Mesothelial cell of epicardium (in vitro differentiated cells): ENCODE measurements at regions not wholly inside any gene's neighbourhood (a gene's known extent, or its start where the extent isn't known, plus 50 kb on each side); places are given as distances from the start of the nearest gene placed in this dataset.
"Not testable (repeated sequence)": the region's sequence is repeated elsewhere in the genome, so short reads cannot be mapped to it uniquely, and the experiment has no call there.

Source experiments
- DNase-seq, 2 experiments: peaks; one replicate each; pipeline ENCODE4 v3.0.0; 2021; ENCODE audit warnings: low spot score in 2 of 2; ENCODE audit not compliant: unreplicated experiment in 2 of 2
- H3K27ac Mint-ChIP-seq: 2 replicates; pipeline ENCODE4 v1.8.0; 2021; ENCODE audit warnings: mixed read lengths
- H3K27me3 Mint-ChIP-seq: 2 replicates; pipeline ENCODE4 v1.8.0; 2021; ENCODE audit warnings: low read depth, mixed read lengths
- H3K36me3 Mint-ChIP-seq: 2 replicates; pipeline ENCODE4 v1.8.0; 2021; ENCODE audit warnings: mixed read lengths
- H3K4me1 Mint-ChIP-seq: 2 replicates; pipeline ENCODE4 v1.8.0; 2021; ENCODE audit warnings: mixed read lengths
- H3K4me3 Mint-ChIP-seq: 2 replicates; pipeline ENCODE4 v1.8.0; 2021; ENCODE audit warnings: mild to moderate bottlenecking, moderate library complexity, mixed read lengths
- H3K9me3 Mint-ChIP-seq: 2 replicates; pipeline ENCODE4 v1.8.0; 2021; ENCODE audit warnings: mixed read lengths
- CTCF ChIP-seq: fragments of 200-600 bp; sonication (generic); IDR thresholded peaks from one replicate; pipeline ENCODE4 v1.5.0; 2021; ENCODE audit warnings: antibody characterized with exemption; ENCODE audit not compliant: unreplicated experiment

GRCh38 chr4:32917586-32917985 lies 2197.4 kb downstream of the PCDH7 start:
- Mint-ChIP-seq H3K4me1 (no peaks in the 10 kb centered on the region), H3K27me3 (no peaks in the 10 kb centered on the region), H3K9me3 (peaks cover 16% of the 10 kb centered on the region), H3K27ac (no peak overlapping the region), H3K4me3 (no peak overlapping the region), H3K36me3 (no peaks in the 10 kb centered on the region)
- TF ChIP-seq CTCF: no peak
- DNase-seq: no peak

- no peaks in the 10 kb centered on the region for H3K36me3 Mint-ChIP-seq
- H3K9me3 Mint-ChIP-seq: peaks cover 11% of the 10 kb centered on the region
- H3K27ac Mint-ChIP-seq: peak overlapping the region; percentile 67
- DNase-seq: no peak
- peaks cover 17% of the 10 kb centered on the region for H3K4me1 Mint-ChIP-seq
- no peak overlapping the region for H3K4me3 Mint-ChIP-seq
- TF ChIP-seq CTCF: no peak
- H3K27me3 Mint-ChIP-seq: no peaks in the 10 kb centered on the region
Measured at GRCh38 chr4:32929796-32930699, 2209.9 kb downstream of the PCDH7 start.

GRCh38 chr4:32930700-32931099 lies 2210.5 kb downstream of the PCDH7 start:
- H3K27me3 Mint-ChIP-seq: no peaks in the 10 kb centered on the region
- no peak overlapping the region for H3K4me3 Mint-ChIP-seq
- no peak overlapping the region for H3K27ac Mint-ChIP-seq
- H3K4me1 Mint-ChIP-seq: peaks cover 17% of the 10 kb centered on the region
- no peak for DNase-seq
- H3K36me3 Mint-ChIP-seq: no peaks in the 10 kb centered on the region
- no peak for TF ChIP-seq CTCF
- H3K9me3 Mint-ChIP-seq: peaks cover 9% of the 10 kb centered on the region

- Mint-ChIP-seq H3K27me3 (no peaks in the 10 kb centered on the region), H3K4me3 (no peak overlapping the region), H3K27ac (no peak overlapping the region), H3K4me1 (peaks cover 17% of the 10 kb centered on the region), H3K9me3 (peaks cover 5% of the 10 kb centered on the region), H3K36me3 (no peaks in the 10 kb centered on the region)
- DNase-seq: no peak
- TF ChIP-seq CTCF: no peak
Measured at GRCh38 chr4:32931475-32931874, 2211.3 kb downstream of the PCDH7 start.

GRCh38 chr4:32932156-32932555 lies 2212.0 kb downstream of the PCDH7 start:
- peaks cover 17% of the 10 kb centered on the region for H3K4me1 Mint-ChIP-seq
- peaks cover 6% of the 10 kb centered on the region for H3K9me3 Mint-ChIP-seq
- DNase-seq: no peak
- TF ChIP-seq CTCF: no peak
- H3K27ac Mint-ChIP-seq: no peak overlapping the region
- H3K36me3 Mint-ChIP-seq: no peaks in the 10 kb centered on the region
- no peaks in the 10 kb centered on the region for H3K27me3 Mint-ChIP-seq
- H3K4me3 Mint-ChIP-seq: no peak overlapping the region

GRCh38 chr4:32939222-32939621 lies 2219.1 kb downstream of the PCDH7 start:
- not testable (repeated sequence) for H3K4me3 Mint-ChIP-seq, DNase-seq, H3K27ac Mint-ChIP-seq, H3K36me3 Mint-ChIP-seq, H3K27me3 Mint-ChIP-seq, H3K4me1 Mint-ChIP-seq
- peaks cover 30% of the 10 kb centered on the region for H3K9me3 Mint-ChIP-seq
